Ishikawa (cell line): ENCODE measurements at regions not wholly inside any gene's neighbourhood (a gene's known extent, or its start where the extent isn't known, plus 50 kb on each side); places are given as distances from the start of the nearest gene placed in this dataset.

Source experiments
- CEBPB ChIP-seq: IDR thresholded peaks from 2 replicates; pipeline ENCODE4 v1.6.1; 2012
- CREB1 ChIP-seq: IDR thresholded peaks from 2 replicates; pipeline ENCODE4 v1.6.1; 2012; ENCODE audit warnings: low read depth
- EP300 ChIP-seq: IDR thresholded peaks from 2 replicates; pipeline ENCODE4 v1.6.1; 2012; ENCODE audit warnings: borderline replicate concordance
- MAX ChIP-seq: IDR thresholded peaks from 2 replicates; pipeline ENCODE4 v1.6.1; 2012
- NFIC ChIP-seq: IDR thresholded peaks from 2 replicates; pipeline ENCODE4 v1.6.1; 2012
- TAF1 ChIP-seq: IDR thresholded peaks from 2 replicates; pipeline ENCODE4 v1.6.1; 2012; ENCODE audit warnings: low read depth, mild to moderate bottlenecking
- TCF12 ChIP-seq: IDR thresholded peaks from 2 replicates; pipeline ENCODE4 v1.6.1; 2012; ENCODE audit warnings: low read depth
- USF1 ChIP-seq: IDR thresholded peaks from 2 replicates; pipeline ENCODE4 v1.6.1; 2012
- ZBTB7A ChIP-seq: IDR thresholded peaks from 2 replicates; pipeline ENCODE4 v1.6.1; 2012; ENCODE audit warnings: low read depth
- TF ChIP-seq, protein P1 (sequence below): IDR thresholded peaks from 2 replicates; pipeline ENCODE4 v1.6.1; 2012; ENCODE audit warnings: low read depth, mild to moderate bottlenecking

- no peak for TF ChIP-seq CEBPB
- TF ChIP-seq TAF1, result no peak
- TF ChIP-seq EP300, result no peak
- TF ChIP-seq, protein P1, sequence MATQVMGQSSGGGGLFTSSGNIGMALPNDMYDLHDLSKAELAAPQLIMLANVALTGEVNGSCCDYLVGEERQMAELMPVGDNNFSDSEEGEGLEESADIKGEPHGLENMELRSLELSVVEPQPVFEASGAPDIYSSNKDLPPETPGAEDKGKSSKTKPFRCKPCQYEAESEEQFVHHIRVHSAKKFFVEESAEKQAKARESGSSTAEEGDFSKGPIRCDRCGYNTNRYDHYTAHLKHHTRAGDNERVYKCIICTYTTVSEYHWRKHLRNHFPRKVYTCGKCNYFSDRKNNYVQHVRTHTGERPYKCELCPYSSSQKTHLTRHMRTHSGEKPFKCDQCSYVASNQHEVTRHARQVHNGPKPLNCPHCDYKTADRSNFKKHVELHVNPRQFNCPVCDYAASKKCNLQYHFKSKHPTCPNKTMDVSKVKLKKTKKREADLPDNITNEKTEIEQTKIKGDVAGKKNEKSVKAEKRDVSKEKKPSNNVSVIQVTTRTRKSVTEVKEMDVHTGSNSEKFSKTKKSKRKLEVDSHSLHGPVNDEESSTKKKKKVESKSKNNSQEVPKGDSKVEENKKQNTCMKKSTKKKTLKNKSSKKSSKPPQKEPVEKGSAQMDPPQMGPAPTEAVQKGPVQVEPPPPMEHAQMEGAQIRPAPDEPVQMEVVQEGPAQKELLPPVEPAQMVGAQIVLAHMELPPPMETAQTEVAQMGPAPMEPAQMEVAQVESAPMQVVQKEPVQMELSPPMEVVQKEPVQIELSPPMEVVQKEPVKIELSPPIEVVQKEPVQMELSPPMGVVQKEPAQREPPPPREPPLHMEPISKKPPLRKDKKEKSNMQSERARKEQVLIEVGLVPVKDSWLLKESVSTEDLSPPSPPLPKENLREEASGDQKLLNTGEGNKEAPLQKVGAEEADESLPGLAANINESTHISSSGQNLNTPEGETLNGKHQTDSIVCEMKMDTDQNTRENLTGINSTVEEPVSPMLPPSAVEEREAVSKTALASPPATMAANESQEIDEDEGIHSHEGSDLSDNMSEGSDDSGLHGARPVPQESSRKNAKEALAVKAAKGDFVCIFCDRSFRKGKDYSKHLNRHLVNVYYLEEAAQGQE, result no peak
- TF ChIP-seq NFIC, result no peak
- TF ChIP-seq USF1, result no peak
- no peak for TF ChIP-seq CREB1
- no peak for TF ChIP-seq TCF12
- no peak for TF ChIP-seq MAX
- TF ChIP-seq ZBTB7A, result no peak
Measured at GRCh38 chr6:154614101-154614500, 103.6 kb upstream of the CNKSR3 start.
